ENCODE measurements at regions not wholly inside any gene's neighbourhood (a gene's known extent, or its start where the extent isn't known, plus 50 kb on each side); places are given as distances from the start of the nearest gene placed in this dataset.

DNA sequence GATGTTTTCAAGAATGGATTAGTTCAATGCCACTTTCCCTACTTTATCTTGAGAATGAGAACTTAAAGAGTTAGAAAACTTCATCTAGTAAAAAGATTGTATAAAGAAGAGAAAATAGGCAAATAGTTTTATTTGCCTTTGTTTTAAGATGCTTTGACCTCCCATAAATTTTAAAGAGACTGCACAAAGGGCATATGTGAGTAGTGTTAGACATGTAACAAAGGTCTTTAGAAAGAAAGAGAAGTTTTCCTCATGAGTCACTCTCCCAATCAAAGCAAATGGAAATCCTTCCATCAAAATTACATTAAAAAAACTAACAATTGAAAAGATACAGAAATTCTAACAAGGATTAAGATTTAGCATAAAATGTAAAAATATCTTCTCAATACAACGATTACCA is 381.8 kb upstream of the KIF2A start:
- peaks cover 5% of the 10 kb centered on the region for H3K4me1 Mint-ChIP-seq

DNA sequence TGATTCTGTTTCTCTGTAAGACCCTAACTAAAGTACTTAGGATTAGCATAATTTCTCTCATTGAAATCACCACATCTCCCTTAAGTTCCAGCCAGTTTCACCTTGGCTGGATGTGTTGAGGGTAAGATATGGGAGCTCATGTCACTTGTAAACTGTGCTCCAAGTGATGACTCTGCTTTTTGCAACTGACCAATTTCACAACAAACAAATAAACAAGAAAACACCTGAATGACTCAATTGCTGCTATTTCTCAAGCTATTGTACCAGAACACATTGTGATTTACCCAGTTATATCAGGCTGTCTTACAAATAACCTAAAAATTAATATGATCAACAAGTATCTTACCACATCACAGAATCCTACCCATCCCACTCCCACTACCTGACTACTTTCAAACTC is 379.1 kb upstream of the KIF2A start:
- no peak overlapping the region for H3K27ac Mint-ChIP-seq

More for the DNA sequence above, 381.8 kb upstream of the KIF2A start:
- WGBS, 2 experiments (ENCODE audit: insufficient coverage in 1 of 2, insufficient read length in 1 of 2) = 50 to 71% methylated on average over 1 of the region's 1 CpG
- TF ChIP-seq, protein P1, sequence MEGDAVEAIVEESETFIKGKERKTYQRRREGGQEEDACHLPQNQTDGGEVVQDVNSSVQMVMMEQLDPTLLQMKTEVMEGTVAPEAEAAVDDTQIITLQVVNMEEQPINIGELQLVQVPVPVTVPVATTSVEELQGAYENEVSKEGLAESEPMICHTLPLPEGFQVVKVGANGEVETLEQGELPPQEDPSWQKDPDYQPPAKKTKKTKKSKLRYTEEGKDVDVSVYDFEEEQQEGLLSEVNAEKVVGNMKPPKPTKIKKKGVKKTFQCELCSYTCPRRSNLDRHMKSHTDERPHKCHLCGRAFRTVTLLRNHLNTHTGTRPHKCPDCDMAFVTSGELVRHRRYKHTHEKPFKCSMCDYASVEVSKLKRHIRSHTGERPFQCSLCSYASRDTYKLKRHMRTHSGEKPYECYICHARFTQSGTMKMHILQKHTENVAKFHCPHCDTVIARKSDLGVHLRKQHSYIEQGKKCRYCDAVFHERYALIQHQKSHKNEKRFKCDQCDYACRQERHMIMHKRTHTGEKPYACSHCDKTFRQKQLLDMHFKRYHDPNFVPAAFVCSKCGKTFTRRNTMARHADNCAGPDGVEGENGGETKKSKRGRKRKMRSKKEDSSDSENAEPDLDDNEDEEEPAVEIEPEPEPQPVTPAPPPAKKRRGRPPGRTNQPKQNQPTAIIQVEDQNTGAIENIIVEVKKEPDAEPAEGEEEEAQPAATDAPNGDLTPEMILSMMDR (conservative IDR thresholded peaks at IDR 0.05) = no peak
- no peaks in the 10 kb centered on the region for H3K9me3 ChIP-seq (ENCODE audit: control insufficient read depth, low read length)
- no peaks in the 10 kb centered on the region for H3K36me3 ChIP-seq (ENCODE audit: control insufficient read depth, insufficient read depth, low read length)
- no peak overlapping the region for H3K27ac ChIP-seq (ENCODE audit: low read depth, low read length)
- no peaks in the 10 kb centered on the region for H3K36me3 Mint-ChIP-seq (ENCODE audit: low read depth)
- H3K4me1 ChIP-seq (ENCODE audit: control insufficient read depth, insufficient read depth, low read length) = no peaks in the 10 kb centered on the region
- no peak overlapping the region for H3K4me3 Mint-ChIP-seq
- DNase-seq = no peak
- H3K9me3 Mint-ChIP-seq = no peaks in the 10 kb centered on the region
- H3K27me3 ChIP-seq (ENCODE audit: control insufficient read depth, insufficient read depth, low read length, poor library complexity, severe bottlenecking) = no peaks in the 10 kb centered on the region
- no peaks in the 10 kb centered on the region for H3K27me3 Mint-ChIP-seq (ENCODE audit: insufficient read depth)
- H3K27ac Mint-ChIP-seq = no peak overlapping the region
- no peak overlapping the region for H3K4me3 ChIP-seq (ENCODE audit: low read length)
- H3K9ac ChIP-seq (ENCODE audit: extremely low read depth, low read length, poor library complexity, severe bottlenecking) = no peak overlapping the region

DNA sequence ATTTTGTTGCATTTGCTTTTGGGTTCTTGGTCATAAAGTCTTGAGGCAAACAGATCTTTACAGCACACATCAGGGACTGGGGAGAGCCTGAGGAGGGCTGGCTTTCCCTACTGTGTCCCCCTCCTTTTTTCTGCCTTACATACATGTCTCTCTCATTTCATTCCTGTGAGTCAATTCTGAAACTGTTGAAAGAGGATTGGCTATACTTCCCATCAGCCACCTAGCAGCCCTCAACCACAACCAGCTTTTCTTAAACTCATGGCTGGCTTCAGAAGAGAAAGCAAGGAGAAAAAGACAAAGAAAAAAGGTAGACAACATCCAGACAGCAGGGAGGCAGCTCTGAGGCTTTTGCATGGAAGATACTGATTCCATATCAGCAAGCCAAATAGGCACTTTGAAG is 374.8 kb upstream of the KIF2A start:
- Mint-ChIP-seq H3K4me3 (no peak overlapping the region), H3K36me3 (ENCODE audit: low read depth) (no peaks in the 10 kb centered on the region), H3K27me3 (ENCODE audit: insufficient read depth) (no peaks in the 10 kb centered on the region), H3K4me1 (no peaks in the 10 kb centered on the region), H3K27ac (no peak overlapping the region), H3K9me3 (no peaks in the 10 kb centered on the region)
- no peak for DNase-seq
- no peak overlapping the region for H3K27ac ChIP-seq (ENCODE audit: low read depth, low read length)
- no peaks in the 10 kb centered on the region for H3K36me3 ChIP-seq (ENCODE audit: control insufficient read depth, insufficient read depth, low read length)
- TF ChIP-seq, protein P1 (conservative IDR thresholded peaks at IDR 0.05) = no peak
- H3K4me1 ChIP-seq (ENCODE audit: control insufficient read depth, insufficient read depth, low read length) = no peaks in the 10 kb centered on the region
- no peaks in the 10 kb centered on the region for H3K9me3 ChIP-seq (ENCODE audit: control insufficient read depth, low read length)
- H3K4me3 ChIP-seq (ENCODE audit: low read length) = no peak overlapping the region
- H3K9ac ChIP-seq (ENCODE audit: extremely low read depth, low read length, poor library complexity, severe bottlenecking) = no peak overlapping the region
- H3K27me3 ChIP-seq (ENCODE audit: control insufficient read depth, insufficient read depth, low read length, poor library complexity, severe bottlenecking) = no peaks in the 10 kb centered on the region

More for the DNA sequence above, 379.1 kb upstream of the KIF2A start:
- Mint-ChIP-seq H3K9me3 (no peaks in the 10 kb centered on the region), H3K27me3 (ENCODE audit: insufficient read depth) (no peaks in the 10 kb centered on the region), H3K4me1 (peaks cover 5% of the 10 kb centered on the region), H3K36me3 (ENCODE audit: low read depth) (no peaks in the 10 kb centered on the region), H3K4me3 (no peak overlapping the region)
- Histone ChIP-seq H3K27ac (ENCODE audit: low read depth, low read length) (no peak overlapping the region), H3K4me3 (ENCODE audit: low read length) (no peak overlapping the region), H3K27me3 (ENCODE audit: control insufficient read depth, insufficient read depth, low read length, poor library complexity, severe bottlenecking) (no peaks in the 10 kb centered on the region), H3K9ac (ENCODE audit: extremely low read depth, low read length, poor library complexity, severe bottlenecking) (no peak overlapping the region), H3K4me1 (ENCODE audit: control insufficient read depth, insufficient read depth, low read length) (no peaks in the 10 kb centered on the region), H3K9me3 (ENCODE audit: control insufficient read depth, low read length) (no peaks in the 10 kb centered on the region), H3K36me3 (ENCODE audit: control insufficient read depth, insufficient read depth, low read length) (no peaks in the 10 kb centered on the region)
- no peak for DNase-seq
- TF ChIP-seq, protein P1 (conservative IDR thresholded peaks at IDR 0.05) = no peak
